ENCODE measurements at regions not wholly inside any gene's neighbourhood (a gene's known extent, or its start where the extent isn't known, plus 50 kb on each side); places are given as distances from the start of the nearest gene placed in this dataset.
"Not testable (repeated sequence)": the region's sequence is repeated elsewhere in the genome, so short reads cannot be mapped to it uniquely, and the experiment has no call there.

- not testable (repeated sequence) for TF ChIP-seq CTCF (conservative IDR thresholded peaks at IDR 0.05); ZFX (IDR thresholded peaks at IDR 0.05)
Observed at GRCh38 chr22:12553366-12553765, 2974.6 kb upstream of the OR11H1 start.

Measured in C4-2B (cell line).